IMR-90 (cell line): ENCODE measurements at regions not wholly inside any gene's neighbourhood (a gene's known extent, or its start where the extent isn't known, plus 50 kb on each side); places are given as distances from the start of the nearest gene placed in this dataset.

ENCODE experiments used
- FOS ChIP-seq: fragments of 150-350 bp; IDR thresholded peaks from 2 replicates; pipeline ENCODE4 v1.6.1; 2016; ENCODE audit warnings: low read depth, low read length
- MXI1 ChIP-seq: IDR thresholded peaks from 2 replicates; pipeline ENCODE4 v1.6.1; 2012; ENCODE audit warnings: low read depth, mild to moderate bottlenecking, low read length, moderate library complexity, borderline replicate concordance
- POLR2A ChIP-seq: IDR thresholded peaks from 2 replicates; pipeline ENCODE4 v1.6.1; 2012; ENCODE audit warnings: mild to moderate bottlenecking, low read depth, low read length
- TF ChIP-seq, protein P1 (sequence below): conservative IDR thresholded peaks from 2 replicates; pipeline ENCODE4 v1.5.1; 2012; ENCODE audit warnings: mild to moderate bottlenecking, low read depth, low read length, improper control_type of control experiment

DNA sequence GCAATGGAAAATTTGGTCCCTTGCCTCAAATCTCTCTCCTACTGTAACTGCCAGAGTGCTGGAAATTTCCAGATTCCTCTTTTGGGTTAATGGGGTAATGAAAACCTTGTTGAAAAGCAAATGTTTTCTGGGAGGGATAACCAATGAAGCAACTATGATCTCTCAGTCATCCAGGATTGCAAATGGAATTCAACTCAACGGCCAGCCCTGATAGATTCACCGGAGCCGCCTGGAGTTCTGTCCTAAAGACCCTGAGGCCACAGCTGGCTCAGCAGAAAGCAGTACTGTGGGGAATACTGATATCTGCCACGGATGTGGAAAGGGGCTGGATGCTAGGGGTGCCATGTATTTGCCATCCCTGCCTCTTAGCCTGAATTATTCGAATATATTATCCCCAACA lies 167.8 kb downstream of the NRP2 start:
- TF ChIP-seq POLR2A (no peak), MXI1 (no peak), FOS (no peak)
- TF ChIP-seq, protein P1, sequence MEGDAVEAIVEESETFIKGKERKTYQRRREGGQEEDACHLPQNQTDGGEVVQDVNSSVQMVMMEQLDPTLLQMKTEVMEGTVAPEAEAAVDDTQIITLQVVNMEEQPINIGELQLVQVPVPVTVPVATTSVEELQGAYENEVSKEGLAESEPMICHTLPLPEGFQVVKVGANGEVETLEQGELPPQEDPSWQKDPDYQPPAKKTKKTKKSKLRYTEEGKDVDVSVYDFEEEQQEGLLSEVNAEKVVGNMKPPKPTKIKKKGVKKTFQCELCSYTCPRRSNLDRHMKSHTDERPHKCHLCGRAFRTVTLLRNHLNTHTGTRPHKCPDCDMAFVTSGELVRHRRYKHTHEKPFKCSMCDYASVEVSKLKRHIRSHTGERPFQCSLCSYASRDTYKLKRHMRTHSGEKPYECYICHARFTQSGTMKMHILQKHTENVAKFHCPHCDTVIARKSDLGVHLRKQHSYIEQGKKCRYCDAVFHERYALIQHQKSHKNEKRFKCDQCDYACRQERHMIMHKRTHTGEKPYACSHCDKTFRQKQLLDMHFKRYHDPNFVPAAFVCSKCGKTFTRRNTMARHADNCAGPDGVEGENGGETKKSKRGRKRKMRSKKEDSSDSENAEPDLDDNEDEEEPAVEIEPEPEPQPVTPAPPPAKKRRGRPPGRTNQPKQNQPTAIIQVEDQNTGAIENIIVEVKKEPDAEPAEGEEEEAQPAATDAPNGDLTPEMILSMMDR = no peak
